D721Med (cell line): ENCODE measurements at regions not wholly inside any gene's neighbourhood (a gene's known extent, or its start where the extent isn't known, plus 50 kb on each side); places are given as distances from the start of the nearest gene placed in this dataset.

Source experiments
- DNase-seq: peaks from one replicate; pipeline ENCODE4 v3.0.0; 2011; ENCODE audit warnings: low spot score; ENCODE audit not compliant: insufficient read length
- FAIRE-seq: peaks from 2 replicates; lab custom pipeline; 2011; peaks lifted over from hg19 to GRCh38; lab: Jason Lieb, UNC
- TF ChIP-seq, protein P1 (sequence below): IDR thresholded peaks from 2 replicates; pipeline ENCODE4 v1.5.1; 2012; ENCODE audit warnings: mild to moderate bottlenecking, control low read depth; ENCODE audit not compliant: insufficient read depth; ENCODE audit errors: missing control alignments

- FAIRE-seq: no peak
- TF ChIP-seq, protein P1, sequence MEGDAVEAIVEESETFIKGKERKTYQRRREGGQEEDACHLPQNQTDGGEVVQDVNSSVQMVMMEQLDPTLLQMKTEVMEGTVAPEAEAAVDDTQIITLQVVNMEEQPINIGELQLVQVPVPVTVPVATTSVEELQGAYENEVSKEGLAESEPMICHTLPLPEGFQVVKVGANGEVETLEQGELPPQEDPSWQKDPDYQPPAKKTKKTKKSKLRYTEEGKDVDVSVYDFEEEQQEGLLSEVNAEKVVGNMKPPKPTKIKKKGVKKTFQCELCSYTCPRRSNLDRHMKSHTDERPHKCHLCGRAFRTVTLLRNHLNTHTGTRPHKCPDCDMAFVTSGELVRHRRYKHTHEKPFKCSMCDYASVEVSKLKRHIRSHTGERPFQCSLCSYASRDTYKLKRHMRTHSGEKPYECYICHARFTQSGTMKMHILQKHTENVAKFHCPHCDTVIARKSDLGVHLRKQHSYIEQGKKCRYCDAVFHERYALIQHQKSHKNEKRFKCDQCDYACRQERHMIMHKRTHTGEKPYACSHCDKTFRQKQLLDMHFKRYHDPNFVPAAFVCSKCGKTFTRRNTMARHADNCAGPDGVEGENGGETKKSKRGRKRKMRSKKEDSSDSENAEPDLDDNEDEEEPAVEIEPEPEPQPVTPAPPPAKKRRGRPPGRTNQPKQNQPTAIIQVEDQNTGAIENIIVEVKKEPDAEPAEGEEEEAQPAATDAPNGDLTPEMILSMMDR: no peak
- DNase-seq: no peak
Measured at GRCh38 chr13:97165502-97166425, 56.4 kb upstream of the MBNL2 start.

- FAIRE-seq: no peak
- DNase-seq: no peak
- TF ChIP-seq, protein P1: no peak
Measured at GRCh38 chr13:97171136-97171535, 51.0 kb upstream of the MBNL2 start.
